Stimulated activated effector memory CD8-positive, alpha-beta T cell treated with anti-CD3 and anti-CD28 coated beads, Interleukin-12 subunit alpha, Interleukin-12 subunit beta, amount 100 ng/mL, for 72 hours (primary cell): ENCODE measurements at regions not wholly inside any gene's neighbourhood (a gene's known extent, or its start where the extent isn't known, plus 50 kb on each side); places are given as distances from the start of the nearest gene placed in this dataset.
"Not testable (repeated sequence)": the region's sequence is repeated elsewhere in the genome, so short reads cannot be mapped to it uniquely, and the experiment has no call there.

Experiments
- ATAC-seq: fragments of 150-1000 bp; cut with Tn5 transposase; 2 replicates; pipeline ENCODE4 v1.10.0; 2021
- DNase-seq, 2 donors: peaks; one replicate each; pipeline ENCODE4 v3.0.0; 2021 to 2022; ENCODE audit warnings: low spot score in 2 of 2
- H3K27ac Mint-ChIP-seq: one replicate; pipeline ENCODE4 v1.8.0; 2022; ENCODE audit warnings: mild to moderate bottlenecking, mixed read lengths
- H3K36me3 Mint-ChIP-seq: one replicate; pipeline ENCODE4 v1.8.0; 2022; ENCODE audit warnings: mild to moderate bottlenecking, mixed read lengths
- H3K4me1 Mint-ChIP-seq: one replicate; pipeline ENCODE4 v1.8.0; 2022; ENCODE audit warnings: mixed read lengths
- H3K4me3 Mint-ChIP-seq: one replicate; pipeline ENCODE4 v1.8.0; 2022; ENCODE audit warnings: mild to moderate bottlenecking, mixed read lengths
- H3K9me3 Mint-ChIP-seq: one replicate; pipeline ENCODE4 v1.8.0; 2022; ENCODE audit warnings: mixed read lengths

- DNase-seq (no peak), ATAC-seq (no peak)
- Mint-ChIP-seq H3K27ac (no peak overlapping the region), H3K36me3 (no peaks in the 10 kb centered on the region), H3K4me1 (peaks cover 8% of the 10 kb centered on the region), H3K4me3 (no peak overlapping the region), H3K9me3 (no peaks in the 10 kb centered on the region)
Observed at GRCh38 chr22:23494930-23495266, 85.2 kb downstream of the IGLL1 start.

- ATAC-seq (peak; percentile 72), DNase-seq (no peak)
- Mint-ChIP-seq H3K4me3 (no peak overlapping the region), H3K9me3 (no peaks in the 10 kb centered on the region), H3K36me3 (no peaks in the 10 kb centered on the region), H3K27ac (no peak overlapping the region), H3K4me1 (no peaks in the 10 kb centered on the region)
Observed at GRCh38 chr22:23485490-23485889, 94.6 kb downstream of the IGLL1 start.

- Mint-ChIP-seq H3K9me3 (no peaks in the 10 kb centered on the region), H3K4me3 (no peak overlapping the region), H3K27ac (no peak overlapping the region), H3K36me3 (no peaks in the 10 kb centered on the region), H3K4me1 (no peaks in the 10 kb centered on the region)
- DNase-seq (no peak), ATAC-seq (no peak)
Observed at GRCh38 chr22:23484651-23485050, 95.4 kb downstream of the IGLL1 start.

- Mint-ChIP-seq H3K9me3 (no peaks in the 10 kb centered on the region), H3K36me3 (no peaks in the 10 kb centered on the region), H3K27ac (no peak overlapping the region), H3K4me1 (no peaks in the 10 kb centered on the region), H3K4me3 (no peak overlapping the region)
- ATAC-seq: no peak
- no peak for DNase-seq
Observed at GRCh38 chr22:23481369-23481768, 98.7 kb downstream of the IGLL1 start.

- no peaks in the 10 kb centered on the region for H3K4me1 Mint-ChIP-seq
- no peaks in the 10 kb centered on the region for H3K9me3 Mint-ChIP-seq
- DNase-seq (no peak), ATAC-seq (no peak)
- no peak overlapping the region for H3K4me3 Mint-ChIP-seq
- H3K27ac Mint-ChIP-seq: no peak overlapping the region
- H3K36me3 Mint-ChIP-seq: no peaks in the 10 kb centered on the region
Observed at GRCh38 chr22:23478175-23478574, 101.9 kb downstream of the IGLL1 start.

GRCh38 chr22:23474531-23474930 is 105.6 kb downstream of the IGLL1 start:
- not testable (repeated sequence) for H3K36me3 Mint-ChIP-seq, H3K4me3 Mint-ChIP-seq, H3K4me1 Mint-ChIP-seq, H3K9me3 Mint-ChIP-seq, DNase-seq, ATAC-seq, H3K27ac Mint-ChIP-seq

GRCh38 chr22:23473901-23474300 is 106.2 kb downstream of the IGLL1 start:
- ATAC-seq (no peak), DNase-seq (no peak)
- Mint-ChIP-seq H3K9me3 (no peaks in the 10 kb centered on the region), H3K4me1 (no peaks in the 10 kb centered on the region), H3K27ac (no peak overlapping the region), H3K36me3 (no peaks in the 10 kb centered on the region), H3K4me3 (no peak overlapping the region)

GRCh38 chr22:23472376-23472775 is 107.7 kb downstream of the IGLL1 start:
- H3K36me3 Mint-ChIP-seq, ATAC-seq: not testable (repeated sequence)

GRCh38 chr22:23471698-23472097 is 108.4 kb downstream of the IGLL1 start:
- Mint-ChIP-seq H3K9me3 (no peaks in the 10 kb centered on the region), H3K27ac (no peak overlapping the region), H3K4me3 (no peak overlapping the region), H3K4me1 (no peaks in the 10 kb centered on the region), H3K36me3 (no peaks in the 10 kb centered on the region)
- DNase-seq: no peak
- ATAC-seq: no peak

More at GRCh38 chr22:23472376-23472775, 107.7 kb downstream of the IGLL1 start:
- not testable (repeated sequence) for H3K27ac Mint-ChIP-seq, H3K9me3 Mint-ChIP-seq, H3K4me1 Mint-ChIP-seq, DNase-seq, H3K4me3 Mint-ChIP-seq

- H3K27ac Mint-ChIP-seq: no peak overlapping the region
- DNase-seq (no peak), ATAC-seq (no peak)
- no peak overlapping the region for H3K4me3 Mint-ChIP-seq
- no peaks in the 10 kb centered on the region for H3K36me3 Mint-ChIP-seq
- no peaks in the 10 kb centered on the region for H3K9me3 Mint-ChIP-seq
- H3K4me1 Mint-ChIP-seq: no peaks in the 10 kb centered on the region
Observed at GRCh38 chr22:23470811-23471389, 109.2 kb downstream of the IGLL1 start.

- Mint-ChIP-seq H3K9me3 (no peaks in the 10 kb centered on the region), H3K4me1 (no peaks in the 10 kb centered on the region), H3K4me3 (no peak overlapping the region), H3K36me3 (no peaks in the 10 kb centered on the region), H3K27ac (no peak overlapping the region)
- DNase-seq: no peak
- no peak for ATAC-seq
Observed at GRCh38 chr22:23467721-23468294, 112.3 kb downstream of the IGLL1 start.

- DNase-seq (no peak), ATAC-seq (no peak)
- no peak overlapping the region for H3K27ac Mint-ChIP-seq
- H3K36me3 Mint-ChIP-seq: no peaks in the 10 kb centered on the region
- no peaks in the 10 kb centered on the region for H3K4me1 Mint-ChIP-seq
- no peaks in the 10 kb centered on the region for H3K9me3 Mint-ChIP-seq
- no peak overlapping the region for H3K4me3 Mint-ChIP-seq
Observed at GRCh38 chr22:23466351-23466750, 113.7 kb downstream of the IGLL1 start.

GRCh38 chr22:23464796-23465195 is 115.3 kb downstream of the IGLL1 start:
- ATAC-seq, H3K36me3 Mint-ChIP-seq, H3K4me3 Mint-ChIP-seq, H3K9me3 Mint-ChIP-seq, H3K4me1 Mint-ChIP-seq, H3K27ac Mint-ChIP-seq, DNase-seq: not testable (repeated sequence)

GRCh38 chr22:23460517-23461031 is 119.5 kb downstream of the IGLL1 start:
- not testable (repeated sequence) for H3K4me3 Mint-ChIP-seq, DNase-seq, H3K9me3 Mint-ChIP-seq, H3K27ac Mint-ChIP-seq, H3K36me3 Mint-ChIP-seq
- ATAC-seq: peak; percentile 55
- peaks cover 10% of the 10 kb centered on the region for H3K4me1 Mint-ChIP-seq

GRCh38 chr22:23459645-23460516 is 120.2 kb downstream of the IGLL1 start:
- DNase-seq, H3K9me3 Mint-ChIP-seq, H3K36me3 Mint-ChIP-seq, H3K4me3 Mint-ChIP-seq, H3K27ac Mint-ChIP-seq: not testable (repeated sequence)
- H3K4me1 Mint-ChIP-seq: peaks cover 10% of the 10 kb centered on the region
- ATAC-seq: peak; percentile 24
